Putamen (tissue), 1 donor: ENCODE measurements at regions not wholly inside any gene's neighbourhood (a gene's known extent, or its start where the extent isn't known, plus 50 kb on each side); places are given as distances from the start of the nearest gene placed in this dataset.
"Not testable (repeated sequence)": the region's sequence is repeated elsewhere in the genome, so short reads cannot be mapped to it uniquely, and the experiment has no call there.

Experiments used
- DNase-seq: peaks from one replicate; pipeline ENCODE4 v3.0.0-alpha.2; 2016; ENCODE audit warnings: low spot score

DNA sequence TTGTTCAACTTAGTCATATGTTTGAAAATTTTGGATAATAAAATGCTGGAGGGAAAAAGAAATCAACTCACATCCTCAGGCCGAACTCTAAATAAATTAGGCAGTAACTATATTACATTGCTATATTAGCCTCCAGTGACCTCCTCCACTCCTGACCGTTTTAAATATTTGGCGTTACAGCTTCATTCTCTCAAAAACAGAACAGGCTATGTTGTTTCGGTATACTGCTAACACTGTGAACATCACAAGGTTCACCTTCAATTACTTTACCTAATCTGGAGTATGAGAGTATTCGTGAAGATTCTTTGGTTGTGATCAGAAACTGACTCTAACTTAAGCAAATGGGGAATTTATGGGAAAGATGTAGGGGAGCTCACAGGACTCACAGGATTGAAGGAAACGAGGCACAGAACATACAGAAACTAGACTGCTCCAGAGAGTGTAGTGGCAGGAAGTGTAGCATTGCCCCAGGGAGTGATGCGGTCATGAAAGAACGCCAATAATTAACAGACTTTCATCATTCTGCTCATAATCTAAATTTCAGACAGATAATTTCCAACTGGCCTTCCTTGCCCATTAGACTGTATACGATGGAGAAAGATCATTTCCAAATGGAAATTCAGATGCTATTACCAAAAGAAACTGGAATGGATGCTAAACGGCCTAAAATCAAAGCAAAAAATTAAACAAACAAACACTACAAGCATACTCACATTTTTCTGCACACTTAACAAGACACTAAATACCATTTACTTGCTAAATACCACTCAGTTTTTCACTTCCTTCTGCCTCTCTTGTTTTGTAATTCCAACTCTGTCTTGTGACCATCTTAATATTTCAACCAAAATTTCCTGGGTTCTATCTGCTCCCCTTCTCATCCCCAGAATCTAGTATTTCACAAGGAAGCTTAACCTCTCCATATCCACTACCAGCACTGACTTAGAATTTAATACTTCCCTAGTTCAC, 110.1 kb upstream of the LPAR1 start:
- DNase-seq, result no peak

DNA sequence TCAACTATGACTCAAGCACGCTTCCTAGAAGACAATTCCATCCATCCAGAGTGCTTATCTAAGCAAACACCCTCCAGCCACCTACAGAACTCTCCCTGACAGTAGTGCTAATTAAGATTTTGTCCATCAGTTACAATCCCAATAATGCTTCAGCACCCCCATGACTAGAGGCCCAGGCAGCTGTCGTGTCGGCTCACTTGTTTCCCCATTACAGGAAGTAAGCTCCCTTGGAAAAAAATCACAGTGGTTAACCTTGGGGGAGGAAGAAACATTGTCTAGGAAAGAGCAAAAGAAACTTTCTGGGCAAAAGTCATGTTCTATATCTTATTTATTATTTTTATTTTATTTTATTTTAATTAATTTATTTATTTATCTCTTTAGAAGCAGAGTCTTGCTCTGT, 108.8 kb upstream of the LPAR1 start:
- DNase-seq, result no peak

DNA sequence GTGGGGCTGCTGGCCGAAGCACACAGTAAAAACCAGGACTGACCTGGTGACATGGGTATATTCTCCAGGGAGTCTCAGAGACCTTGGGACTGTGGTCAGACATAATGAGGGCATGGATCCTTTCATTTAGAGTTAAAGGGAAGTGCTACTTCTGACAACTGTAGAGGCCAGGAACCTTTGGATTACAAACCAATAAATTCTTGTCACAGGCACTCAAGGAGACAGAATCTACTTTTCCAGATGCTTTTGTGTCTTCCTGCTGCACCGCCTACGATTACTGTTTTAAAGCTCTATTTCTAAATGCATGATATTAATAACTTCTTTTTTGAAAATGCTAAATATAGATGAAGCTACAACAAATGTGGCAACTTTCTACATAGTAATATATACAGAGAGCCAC, 106.5 kb upstream of the LPAR1 start:
- DNase-seq, result no peak

DNA sequence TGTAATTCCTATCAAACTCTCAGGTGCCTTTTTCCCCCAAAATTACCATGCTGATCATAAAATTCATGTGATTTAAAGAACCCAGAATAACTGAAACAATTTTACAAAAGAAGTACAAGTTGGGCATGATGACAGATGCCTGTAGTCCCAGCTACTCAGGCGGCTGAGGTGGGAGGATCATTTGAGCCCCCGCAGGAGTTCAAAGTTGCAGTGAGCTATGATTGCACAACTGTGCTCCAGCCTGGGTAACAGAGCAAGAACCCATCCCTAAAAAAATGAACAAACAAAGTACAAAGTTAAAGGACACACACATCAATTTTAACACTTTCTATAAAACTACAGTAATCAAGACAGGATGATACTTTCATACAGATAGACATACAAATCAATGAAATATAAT, 97.9 kb upstream of the LPAR1 start:
- peak; percentile 17 for DNase-seq

DNA sequence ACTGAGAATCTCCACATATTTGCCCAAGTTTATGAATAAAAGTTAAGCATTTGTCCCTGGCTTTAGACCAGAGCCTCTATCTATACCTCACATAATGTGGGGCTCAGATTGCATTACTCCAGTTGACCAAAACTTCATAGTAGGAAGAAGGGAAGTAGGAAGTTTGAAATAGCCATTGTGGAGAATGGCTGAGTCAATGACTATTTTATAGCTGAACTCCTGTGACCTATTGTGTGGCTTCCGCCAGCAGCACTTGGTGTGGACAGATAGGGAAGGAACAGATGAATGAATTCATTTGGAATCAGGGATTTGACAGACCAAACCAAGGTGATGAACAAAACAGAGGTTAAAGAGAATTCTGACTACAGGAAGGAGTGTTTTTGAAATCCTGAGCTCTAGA, 92.9 kb upstream of the LPAR1 start:
- DNase-seq, result no peak

DNA sequence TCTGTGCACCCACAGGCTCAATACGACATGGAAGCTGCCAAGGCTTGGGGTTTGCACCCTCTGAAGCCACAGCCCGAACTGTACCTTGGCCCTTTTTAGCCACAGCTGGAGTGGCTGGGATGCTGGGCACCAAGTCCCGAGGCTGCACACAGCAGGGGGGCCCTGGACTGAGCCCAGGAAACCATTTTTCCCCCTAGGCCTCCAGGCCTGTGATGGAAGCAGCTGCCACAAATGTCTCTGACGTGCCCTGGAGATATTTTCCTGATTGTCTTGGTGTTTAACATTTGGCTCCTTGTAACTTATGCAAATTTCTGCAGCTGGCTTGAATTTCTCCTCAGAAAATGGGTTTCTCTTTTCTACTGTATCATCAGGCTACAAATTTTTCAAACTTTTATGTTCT, 82.3 kb upstream of the LPAR1 start:
- DNase-seq, result no peak

DNA sequence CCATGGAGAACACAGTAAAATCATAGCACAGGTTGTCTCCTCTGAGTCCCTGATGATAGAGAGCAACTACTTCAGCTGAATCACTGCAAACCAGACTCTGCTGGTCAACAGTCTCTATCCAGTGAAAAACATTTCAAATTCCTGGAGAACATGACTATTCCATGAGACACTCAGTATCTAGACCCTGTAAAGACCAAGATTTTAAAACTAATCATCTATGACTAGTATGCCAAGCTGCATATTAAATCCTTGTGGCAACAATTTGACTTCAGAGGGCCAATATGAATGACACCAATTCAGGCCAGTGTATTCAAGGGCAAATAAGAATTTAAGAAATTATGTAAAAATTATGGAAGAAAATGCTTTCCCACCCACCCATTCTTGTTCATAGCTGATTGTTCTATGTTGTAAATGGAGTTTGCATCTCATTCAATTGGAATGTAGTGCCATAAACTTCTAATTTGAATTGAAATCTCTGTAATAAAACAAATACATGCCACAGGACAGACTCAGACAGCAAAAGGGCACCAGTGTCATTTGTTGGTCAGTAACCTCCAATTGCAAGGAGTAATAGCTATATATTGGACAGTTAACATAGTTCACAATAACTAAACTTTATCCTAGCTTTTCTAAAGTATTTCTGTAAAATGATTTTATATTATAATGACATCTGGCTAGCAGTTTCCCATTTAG, 80.1 kb upstream of the LPAR1 start:
- no peak for DNase-seq

DNA sequence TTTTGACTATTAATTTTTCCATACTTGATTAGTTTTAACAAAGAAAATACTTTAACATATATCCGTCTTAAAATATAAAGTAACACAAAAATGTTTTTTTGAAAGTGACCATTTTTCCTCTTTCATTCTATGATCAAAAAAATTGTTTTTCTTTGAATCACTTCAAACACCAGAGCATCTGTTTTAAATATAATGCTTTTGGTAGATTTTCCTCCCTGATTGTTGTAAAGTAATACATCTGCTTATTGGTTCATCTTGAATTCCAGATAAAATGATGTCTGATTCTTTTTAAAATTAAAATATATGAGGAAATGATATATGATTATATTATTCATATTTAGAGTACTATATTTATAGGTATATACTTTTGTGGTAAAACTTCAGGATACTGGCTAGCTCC, 76.2 kb upstream of the LPAR1 start:
- DNase-seq, result no peak

DNA sequence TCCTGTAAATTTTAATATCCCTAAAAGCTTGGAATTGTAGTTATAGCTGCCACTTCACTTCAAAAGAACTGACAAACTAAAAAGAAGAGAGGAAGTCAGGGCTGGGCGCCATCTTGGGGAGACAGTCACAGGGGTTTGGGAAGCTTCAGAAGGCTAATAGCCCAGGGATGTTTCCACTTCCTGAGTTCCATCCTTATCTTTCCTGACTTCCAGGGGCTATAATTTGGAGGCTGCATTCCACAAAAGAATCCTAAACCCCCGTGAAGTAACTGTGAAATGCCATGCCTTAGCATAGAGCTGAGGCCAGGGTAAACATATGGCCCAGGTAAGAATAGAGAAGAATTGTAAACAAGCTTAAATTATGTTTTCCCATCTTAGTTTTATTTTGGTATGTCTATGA, 75.4 kb upstream of the LPAR1 start:
- DNase-seq, result no peak

DNA sequence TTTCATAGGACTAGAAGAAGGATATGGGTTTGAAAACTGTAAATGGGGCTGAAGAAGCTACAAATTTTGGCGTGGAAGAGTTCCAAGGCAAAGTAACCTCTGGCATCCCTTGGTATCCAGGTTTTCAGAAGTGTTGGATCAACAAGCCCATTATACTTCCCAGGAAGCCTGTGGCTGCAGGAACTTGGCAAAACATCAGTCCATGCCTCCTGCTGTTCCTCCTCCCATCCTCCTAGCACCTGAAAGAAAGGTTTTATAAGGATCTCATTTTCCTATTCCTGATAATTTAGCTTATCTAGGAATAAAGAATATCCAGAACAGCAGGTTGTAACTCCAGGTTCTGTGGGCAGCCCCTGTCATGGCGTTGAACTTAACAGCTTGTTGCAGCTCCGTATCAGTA, 72.5 kb upstream of the LPAR1 start:
- DNase-seq, result no peak

DNA sequence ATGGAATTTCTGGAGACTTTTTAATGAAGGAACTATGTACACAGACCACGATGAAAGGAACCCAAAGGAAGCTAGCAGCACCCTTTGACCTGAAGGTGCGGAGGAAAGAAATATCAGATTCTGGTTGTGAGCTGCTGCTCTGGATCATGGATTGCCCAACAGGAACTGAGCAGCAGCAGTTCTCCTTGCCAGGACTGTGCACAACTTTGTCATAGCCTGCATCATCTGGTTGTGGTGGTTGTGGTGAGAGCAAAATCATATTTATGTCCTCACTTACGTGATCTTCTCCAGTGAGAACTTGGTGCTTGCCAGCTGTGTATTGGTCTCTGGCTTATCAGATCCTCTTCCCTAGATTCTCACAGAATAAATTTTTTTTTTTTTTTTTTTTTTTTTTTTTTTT, 70.7 kb upstream of the LPAR1 start:
- no peak for DNase-seq

DNA sequence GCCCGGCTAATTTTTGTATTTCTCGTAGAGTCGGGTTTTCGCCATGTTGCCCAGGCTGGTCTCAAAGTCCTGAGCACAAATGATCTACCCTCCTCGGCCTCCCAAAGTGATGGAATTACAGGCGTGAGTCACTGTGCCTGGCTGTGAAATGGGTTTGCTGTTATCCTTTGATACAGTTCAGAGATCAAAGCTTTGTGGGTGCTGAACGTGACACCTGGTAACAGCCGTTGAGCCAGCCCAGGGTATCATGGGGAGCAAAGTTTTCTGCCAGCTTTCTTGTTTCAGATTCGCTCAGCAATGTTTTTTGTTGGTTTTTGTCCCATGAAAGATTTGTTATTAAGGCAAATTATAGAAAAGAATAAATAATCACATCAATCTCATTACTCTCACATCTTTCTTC, 68.9 kb upstream of the LPAR1 start:
- no peak for DNase-seq

DNA sequence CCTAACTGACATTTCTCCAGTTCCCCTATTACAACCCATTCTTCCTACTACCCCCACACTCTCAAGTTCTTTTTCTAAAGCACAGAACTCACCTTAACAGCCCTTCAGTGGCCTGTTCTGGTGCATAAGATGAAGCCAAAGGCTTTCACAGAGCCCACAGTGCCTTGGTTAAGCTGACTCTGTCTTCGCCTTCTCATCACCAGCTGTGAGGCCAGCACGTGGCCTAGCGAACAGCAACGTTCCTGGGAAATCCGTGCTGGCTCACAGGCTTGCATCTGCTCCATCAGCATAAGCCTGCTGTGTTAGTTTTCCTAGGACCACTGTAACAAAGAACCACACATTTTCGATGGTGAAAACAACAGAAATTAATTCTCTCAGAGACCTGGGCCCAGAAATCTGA, 67.9 kb upstream of the LPAR1 start:
- no peak for DNase-seq

DNA sequence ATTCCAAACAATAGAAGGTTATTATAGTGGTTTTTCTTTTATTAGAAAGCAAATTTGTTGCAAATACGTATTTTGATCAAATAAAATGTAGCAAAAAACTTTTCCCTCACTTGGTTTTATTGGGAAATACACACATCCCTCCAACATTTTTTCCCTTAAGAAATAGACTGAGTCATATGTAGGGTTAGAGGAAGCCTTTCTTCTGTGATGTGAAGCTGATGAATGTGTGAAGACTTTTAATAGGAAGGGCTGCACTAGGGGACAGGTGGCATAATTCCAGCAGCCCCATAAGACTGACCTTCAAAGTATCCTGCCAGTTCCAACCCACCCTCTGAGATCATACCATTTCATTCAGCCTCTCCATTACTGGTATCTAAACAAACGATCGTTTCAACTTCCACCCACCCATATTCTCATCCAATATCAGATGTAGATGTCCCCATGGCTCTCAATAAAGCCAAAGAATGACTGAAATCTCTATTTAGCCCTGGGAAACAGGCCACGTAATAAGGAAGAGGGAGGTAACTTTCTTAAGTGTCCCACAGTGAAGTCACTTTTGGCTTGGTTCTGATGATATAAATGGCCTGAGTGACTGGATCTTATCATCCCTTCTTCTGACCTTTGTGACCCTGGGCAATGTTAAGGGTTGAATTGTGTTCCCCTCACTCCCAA, 64.7 kb upstream of the LPAR1 start:
- DNase-seq, result no peak

DNA sequence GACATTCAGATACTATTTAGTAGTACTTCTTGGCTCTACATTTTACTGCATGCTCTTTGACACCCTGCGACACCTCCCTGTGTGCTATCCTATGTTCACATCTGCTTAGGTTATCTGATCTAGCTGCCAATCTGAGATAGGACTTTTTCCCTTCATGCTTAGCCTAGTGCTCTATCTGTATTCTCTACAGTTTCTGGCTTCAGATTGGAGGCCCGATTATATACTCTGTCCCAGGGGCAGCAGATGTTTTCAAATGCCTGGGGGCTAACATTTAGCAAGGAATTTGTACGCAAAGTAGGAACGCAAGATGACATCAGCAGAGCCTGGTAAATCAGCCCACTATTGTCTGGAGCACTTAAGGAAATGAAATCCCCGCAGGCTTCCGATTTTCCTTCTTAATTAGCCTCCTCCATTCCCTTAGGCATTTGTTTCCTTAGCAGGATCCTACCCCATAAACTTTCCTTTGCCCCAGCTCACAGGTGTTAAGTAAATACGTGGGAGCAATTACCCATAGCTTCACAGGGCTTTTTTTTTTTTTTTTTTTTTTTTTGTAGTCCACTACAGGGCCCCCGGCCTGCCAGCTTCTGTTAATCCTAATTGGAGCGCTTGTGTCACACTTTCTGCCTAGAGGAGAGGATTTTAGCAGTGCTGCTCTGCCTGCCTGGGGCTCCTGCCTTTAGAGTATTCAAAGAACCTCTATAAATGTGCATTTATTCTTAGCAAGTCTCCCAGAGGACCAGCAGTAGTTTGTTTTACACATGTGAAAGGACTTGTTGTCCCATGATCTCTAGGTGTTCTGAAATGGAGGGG, 61.1 kb upstream of the LPAR1 start:
- no peak for DNase-seq

DNA sequence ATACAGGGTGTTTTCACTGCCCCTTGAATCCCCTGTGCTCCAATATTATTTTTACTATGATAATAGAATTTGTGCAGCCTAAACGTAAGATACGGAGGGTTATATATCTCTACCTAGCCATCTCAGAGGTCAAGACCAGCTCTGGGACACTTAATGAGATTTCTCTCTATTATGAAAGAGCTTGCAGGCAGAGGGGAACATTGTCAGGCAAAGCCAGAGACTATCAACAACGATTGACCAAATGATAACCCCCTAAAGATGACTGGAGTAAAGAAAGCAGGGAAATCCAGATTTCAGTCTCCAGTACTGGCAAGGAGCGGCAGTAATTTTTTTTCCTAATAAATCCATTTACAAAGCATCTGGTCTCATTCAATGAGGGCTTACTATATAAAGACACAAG, 59.8 kb upstream of the LPAR1 start:
- DNase-seq, result no peak

DNA sequence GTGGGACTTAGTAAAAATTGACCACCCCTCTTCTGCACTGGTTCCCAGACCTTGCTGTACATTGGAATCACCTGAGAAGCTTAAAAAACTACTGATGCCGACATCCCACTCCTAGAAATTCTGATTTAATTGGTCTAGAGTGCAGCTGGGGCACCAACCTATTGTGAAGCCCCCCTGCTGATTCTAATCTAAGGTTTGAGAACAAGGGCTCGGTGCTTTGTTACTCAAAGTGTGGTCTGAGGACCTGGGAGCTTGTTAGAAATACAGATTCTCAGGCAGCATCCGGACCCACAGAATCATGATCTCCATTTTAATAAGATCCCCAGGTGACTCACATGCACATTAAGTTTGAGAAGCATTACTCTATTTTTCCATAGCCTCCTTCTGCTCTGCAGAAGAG, 57.8 kb upstream of the LPAR1 start:
- no peak for DNase-seq

DNA sequence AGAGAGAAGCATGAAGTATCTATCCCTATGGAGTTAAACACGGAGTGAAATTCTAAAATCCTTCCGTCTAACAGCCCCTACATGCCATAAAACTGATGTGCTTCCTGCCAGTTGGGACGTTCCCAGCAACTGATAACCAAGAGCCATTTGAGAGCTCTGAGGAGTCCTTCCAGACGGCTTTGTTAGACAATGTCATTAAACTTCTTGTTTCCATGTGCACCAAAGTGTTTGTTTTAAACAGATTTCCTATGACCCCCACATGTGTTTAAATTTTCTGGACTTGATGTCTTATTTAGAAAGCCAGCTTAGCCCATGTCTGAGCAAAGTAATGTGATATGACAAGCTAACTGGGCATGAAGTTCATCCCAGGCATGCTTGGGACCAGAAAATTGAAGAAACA, 57.2 kb upstream of the LPAR1 start:
- DNase-seq, result no peak

DNA sequence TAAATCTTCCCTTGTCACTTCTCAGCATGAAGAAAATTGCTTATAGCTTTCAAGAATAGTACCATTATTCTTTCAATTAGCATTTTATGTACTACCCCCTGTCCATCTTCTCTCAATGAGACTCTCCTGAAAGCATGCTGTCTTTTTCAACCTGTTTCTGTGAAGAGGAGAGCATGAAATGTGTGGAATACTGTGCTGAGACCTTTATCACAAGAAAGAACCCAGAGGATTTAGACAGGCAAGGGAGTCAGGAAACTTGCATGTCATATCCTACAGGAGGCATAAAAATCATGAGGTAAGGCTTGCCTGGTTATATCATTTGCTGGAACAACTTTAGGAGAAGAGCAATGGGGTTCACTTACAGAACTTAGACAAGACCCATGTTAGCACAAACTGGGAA, 56.7 kb upstream of the LPAR1 start:
- DNase-seq, result no peak

DNA sequence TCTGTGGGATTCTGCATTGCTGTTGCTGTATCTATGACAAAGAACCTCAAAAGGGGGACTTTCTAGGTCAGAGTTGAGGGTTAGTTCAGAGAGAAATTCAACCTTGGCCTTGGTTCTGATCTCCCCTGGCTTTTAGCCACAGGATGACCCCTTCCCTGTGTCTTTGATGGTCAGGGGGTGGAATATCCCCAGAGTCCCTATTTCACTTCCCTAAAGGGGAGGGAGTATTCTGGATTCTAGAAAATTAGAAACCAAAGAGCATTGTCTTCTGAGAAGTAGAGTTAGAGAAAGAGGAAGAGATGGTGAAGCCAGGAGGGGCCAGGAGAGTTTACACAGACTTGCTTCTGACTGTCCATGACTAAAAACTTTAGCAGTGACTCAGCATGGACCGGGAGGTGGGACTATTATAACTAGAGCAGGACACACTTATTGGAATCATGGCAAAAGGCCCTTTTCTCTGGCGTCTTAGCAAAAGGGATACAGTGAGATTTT, 56.2 kb upstream of the LPAR1 start:
- DNase-seq, result no peak

DNA sequence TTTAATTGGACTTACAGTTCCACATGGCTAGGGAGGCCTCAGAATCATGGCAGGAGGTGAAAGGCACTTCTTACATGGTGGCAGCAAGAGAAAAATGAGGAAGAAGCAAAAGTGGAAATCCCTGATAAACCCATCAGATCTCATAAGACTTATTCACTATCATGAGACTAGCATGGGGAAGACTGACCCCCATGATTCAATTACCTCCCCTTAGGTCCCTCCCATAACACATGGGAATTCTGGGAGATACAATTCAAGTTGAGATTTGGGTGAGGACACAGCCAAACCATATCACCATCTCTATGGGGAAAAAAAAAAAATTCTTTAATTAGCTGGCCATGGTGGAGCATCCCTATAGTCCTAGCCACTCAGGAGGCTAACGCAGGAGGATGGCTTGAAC, 53.9 kb upstream of the LPAR1 start:
- not testable (repeated sequence) for DNase-seq
